Coronary artery (tissue), 2 donors: ENCODE measurements at regions not wholly inside any gene's neighbourhood (a gene's known extent, or its start where the extent isn't known, plus 50 kb on each side); places are given as distances from the start of the nearest gene placed in this dataset.

ENCODE experiments used
- DNase-seq: peaks from one replicate; pipeline ENCODE4 v3.0.0-alpha.2; 2017; ENCODE audit warnings: low spot score
- H3K27ac ChIP-seq, 2 donors: fragments of 200-600 bp; sonication (generic); one replicate each; pipeline ENCODE4 v1.5.1; 2016 to 2019
- H3K4me3 ChIP-seq: fragments of 200-600 bp; sonication (generic); 2 replicates; pipeline ENCODE4 v1.5.1; 2016; ENCODE audit warnings: mild to moderate bottlenecking, moderate library complexity
- TF ChIP-seq, protein P1 (sequence below): fragments of 200-600 bp; sonication (generic); IDR thresholded peaks from one replicate; pipeline ENCODE4 v1.5.1; 2019; ENCODE audit warnings: antibody characterized with exemption

DNA sequence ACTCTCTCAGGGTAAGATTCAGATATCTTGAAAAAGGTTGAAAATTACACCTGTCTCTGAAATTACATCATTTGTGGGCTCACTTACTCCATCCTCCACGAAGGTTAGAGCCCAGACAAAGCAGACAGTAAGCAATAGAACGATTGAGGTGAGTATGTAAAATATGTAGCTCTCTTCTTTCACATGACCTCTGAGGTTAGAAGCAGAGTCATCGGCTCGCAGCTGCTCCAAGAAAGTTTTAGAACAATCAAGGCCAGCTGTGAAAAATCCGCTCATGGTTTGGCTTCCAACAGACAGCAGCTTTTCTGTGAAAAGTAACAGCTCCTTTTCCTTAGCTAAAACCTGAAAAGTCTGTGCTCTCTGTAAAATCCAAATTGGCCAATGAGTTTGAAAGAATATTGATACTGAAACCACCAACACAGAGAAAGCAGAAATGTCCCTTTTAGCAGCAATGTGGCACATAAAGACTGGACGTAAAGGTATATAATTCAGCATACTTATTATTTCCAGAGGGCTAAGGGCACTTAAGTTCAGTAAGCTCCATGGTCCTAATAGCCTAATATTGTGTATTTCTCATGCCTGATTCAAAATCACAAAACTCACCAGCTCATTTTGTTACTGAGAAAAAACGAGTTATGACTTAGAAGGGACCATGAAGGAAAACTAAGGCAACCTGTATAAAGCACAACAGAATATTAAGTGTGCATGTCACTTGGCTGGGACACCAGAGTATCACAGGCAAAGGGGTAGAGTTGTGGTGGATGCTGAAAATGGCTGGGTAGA lies 78.2 kb downstream of the FAM76B start:
- no peak for DNase-seq
- TF ChIP-seq, protein P1, sequence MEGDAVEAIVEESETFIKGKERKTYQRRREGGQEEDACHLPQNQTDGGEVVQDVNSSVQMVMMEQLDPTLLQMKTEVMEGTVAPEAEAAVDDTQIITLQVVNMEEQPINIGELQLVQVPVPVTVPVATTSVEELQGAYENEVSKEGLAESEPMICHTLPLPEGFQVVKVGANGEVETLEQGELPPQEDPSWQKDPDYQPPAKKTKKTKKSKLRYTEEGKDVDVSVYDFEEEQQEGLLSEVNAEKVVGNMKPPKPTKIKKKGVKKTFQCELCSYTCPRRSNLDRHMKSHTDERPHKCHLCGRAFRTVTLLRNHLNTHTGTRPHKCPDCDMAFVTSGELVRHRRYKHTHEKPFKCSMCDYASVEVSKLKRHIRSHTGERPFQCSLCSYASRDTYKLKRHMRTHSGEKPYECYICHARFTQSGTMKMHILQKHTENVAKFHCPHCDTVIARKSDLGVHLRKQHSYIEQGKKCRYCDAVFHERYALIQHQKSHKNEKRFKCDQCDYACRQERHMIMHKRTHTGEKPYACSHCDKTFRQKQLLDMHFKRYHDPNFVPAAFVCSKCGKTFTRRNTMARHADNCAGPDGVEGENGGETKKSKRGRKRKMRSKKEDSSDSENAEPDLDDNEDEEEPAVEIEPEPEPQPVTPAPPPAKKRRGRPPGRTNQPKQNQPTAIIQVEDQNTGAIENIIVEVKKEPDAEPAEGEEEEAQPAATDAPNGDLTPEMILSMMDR = no peak
- Histone ChIP-seq H3K27ac (no peak overlapping the region), H3K4me3 (no peak overlapping the region)

DNA sequence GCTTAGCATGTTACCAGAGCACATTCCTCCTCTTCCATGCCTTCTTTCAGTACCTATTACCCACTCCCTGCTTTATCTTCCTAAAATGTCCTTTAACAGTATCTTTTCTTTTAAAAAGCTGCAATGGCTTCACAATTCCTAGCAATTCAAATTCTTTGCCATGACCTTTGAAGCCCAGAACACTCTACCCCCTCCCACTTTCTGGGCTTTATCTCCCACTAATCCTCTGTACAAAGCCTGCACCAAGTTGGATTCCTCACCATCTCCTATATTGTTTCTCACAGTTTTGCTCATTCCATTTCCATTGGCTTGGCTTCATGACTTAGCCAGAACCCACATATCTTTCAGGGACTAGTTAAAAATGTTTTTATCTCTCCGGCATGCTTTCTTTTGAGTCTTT lies 80.9 kb downstream of the FAM76B start:
- Histone ChIP-seq H3K4me3 (no peak overlapping the region), H3K27ac (no peak overlapping the region)
- DNase-seq = no peak
- TF ChIP-seq, protein P1 = no peak

DNA sequence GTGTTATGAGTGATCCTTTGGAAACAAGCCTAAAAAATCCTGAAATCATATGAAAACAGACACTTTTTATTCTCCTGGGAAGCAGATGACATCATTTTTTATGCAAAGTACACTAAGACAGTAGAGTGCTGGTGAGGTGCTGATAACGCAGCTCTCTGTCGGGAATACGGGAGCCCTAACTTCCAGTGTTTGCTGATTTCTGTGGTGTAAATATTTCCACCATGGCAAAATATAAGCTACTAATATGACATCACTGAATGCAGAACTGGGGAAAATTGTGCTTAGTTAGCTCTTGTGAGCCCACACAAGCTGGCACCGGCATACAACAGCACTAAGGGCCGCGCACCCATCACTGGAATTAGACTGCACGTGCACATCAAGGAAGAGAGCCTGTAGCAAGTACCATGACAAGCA lies 82.6 kb downstream of the FAM76B start:
- Histone ChIP-seq H3K4me3 (no peak overlapping the region), H3K27ac (no peak overlapping the region)
- DNase-seq = no peak
- TF ChIP-seq, protein P1 = no peak

DNA sequence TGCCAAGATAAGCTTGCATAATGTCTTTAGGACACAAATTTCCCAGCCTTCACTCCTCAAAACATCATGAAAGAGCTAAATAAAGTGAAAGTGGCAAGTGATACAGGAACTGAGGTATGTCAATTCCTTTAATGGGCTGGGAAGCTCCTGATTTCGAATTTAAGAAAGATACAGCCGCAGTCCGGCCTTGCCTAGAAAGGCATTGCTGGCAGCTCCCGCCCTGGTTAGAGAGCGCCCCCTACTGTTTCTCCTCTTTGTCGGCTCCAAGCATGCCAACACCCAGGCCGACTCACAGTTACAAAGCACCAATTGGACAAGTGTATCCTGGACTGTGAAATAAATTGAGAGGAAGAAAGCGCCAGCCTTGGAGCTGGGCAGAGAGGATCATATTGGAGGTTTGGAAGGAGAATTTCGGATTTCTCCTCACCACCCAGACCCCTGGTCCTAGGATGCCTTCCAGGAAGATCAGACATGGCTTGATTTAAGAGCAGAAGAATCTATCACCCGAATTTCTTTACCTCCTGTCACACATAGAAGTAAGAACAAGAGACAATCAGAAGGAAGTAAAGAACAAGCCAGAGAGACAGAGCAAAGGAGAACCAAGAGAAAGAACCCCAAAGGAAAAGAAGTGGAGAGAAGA lies 84.0 kb downstream of the FAM76B start:
- DNase-seq = peak; percentile 93
- H3K4me3 ChIP-seq = peak overlapping the region; percentile 11
- H3K27ac ChIP-seq = peak overlapping the region; percentile 66 to 79
- TF ChIP-seq, protein P1 = peak; percentile 91

DNA sequence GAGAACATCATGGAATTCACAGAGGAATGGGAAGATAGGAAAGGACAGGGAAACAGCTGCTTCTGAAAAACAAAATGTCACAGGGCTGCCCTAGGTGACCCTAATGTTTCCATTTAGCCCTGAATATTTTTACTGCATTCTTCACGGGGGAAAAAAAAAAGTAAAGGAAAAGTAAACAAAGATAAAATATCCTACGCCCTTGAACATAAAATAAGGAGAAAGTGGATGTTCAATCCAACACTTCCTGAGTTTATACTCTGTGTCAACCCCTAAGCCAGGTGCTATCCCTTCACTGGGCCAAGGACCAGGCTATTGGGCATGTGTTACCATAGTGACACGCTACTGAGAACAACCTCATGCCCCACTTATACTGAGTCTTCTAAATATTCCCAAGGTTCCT lies 84.7 kb downstream of the FAM76B start:
- no peak for DNase-seq
- TF ChIP-seq, protein P1 = no peak
- peak overlapping the region; percentile 66 to 79 for H3K27ac ChIP-seq
- H3K4me3 ChIP-seq = no peak overlapping the region

DNA sequence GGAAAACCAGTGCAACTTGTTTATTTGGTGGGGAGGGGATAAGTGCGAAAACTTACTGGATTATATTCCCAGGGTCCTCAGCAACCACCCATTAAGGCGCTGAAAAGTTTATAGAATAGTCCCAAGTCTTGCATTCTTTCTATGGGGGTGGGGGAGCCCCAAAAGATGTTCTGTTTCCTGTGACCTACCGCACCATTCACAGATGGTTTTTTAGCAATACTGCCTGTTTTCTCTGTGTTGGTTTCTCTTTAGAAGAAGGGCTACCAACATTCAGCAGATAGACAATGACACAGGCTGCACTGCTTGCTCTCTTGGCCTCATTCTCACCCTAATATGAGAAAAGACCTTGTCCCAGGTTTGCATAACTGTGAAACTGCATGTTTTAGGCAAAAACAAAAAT lies 86.5 kb downstream of the FAM76B start:
- no peak overlapping the region for H3K4me3 ChIP-seq
- peak overlapping the region in 1 of 2 donors; percentile 79 for H3K27ac ChIP-seq
- TF ChIP-seq, protein P1 = no peak
- no peak for DNase-seq

DNA sequence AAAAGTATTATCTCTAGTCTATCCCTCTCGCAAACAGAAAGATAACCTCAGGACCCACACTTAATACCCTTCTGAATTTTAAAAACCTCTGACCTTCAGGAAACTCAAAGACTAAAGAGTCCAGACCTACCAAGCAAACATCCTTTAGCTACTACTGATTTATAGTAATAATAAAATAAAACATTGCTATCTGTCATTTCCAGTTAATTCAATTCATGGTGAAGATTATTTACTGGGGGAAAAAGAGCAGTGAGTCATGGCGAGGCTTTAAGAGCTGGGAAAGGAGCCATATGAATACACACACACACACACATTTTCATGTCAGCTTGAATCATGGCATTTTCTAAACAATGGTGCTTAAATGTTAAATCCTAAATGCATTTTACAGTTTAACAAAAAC lies 87.1 kb downstream of the FAM76B start:
- DNase-seq = no peak
- Histone ChIP-seq H3K4me3 (no peak overlapping the region), H3K27ac (peak overlapping the region in 1 of 2 donors; percentile 79)
- TF ChIP-seq, protein P1 = no peak
